Activated CD4-positive, alpha-beta T cell treated with anti-CD3 and anti-CD28 coated beads, Interleukin-10, Interleukin-2, amounts not matched to agents 100 ng/mL and 50 ng/mL, durations not matched to agents 16 hours and 8 hours (primary cell): ENCODE measurements at regions not wholly inside any gene's neighbourhood (a gene's known extent, or its start where the extent isn't known, plus 50 kb on each side); places are given as distances from the start of the nearest gene placed in this dataset.
A peak's percentile ranks its signal among the peaks of the same experiment; 100 is the strongest.
"Not testable (repeated sequence)": the region's sequence is repeated elsewhere in the genome, so short reads cannot be mapped to it uniquely, and the experiment has no call there.

ENCODE experiments used
- DNase-seq: peaks from one replicate; pipeline ENCODE4 v3.0.0-alpha.2; 2020

GRCh38 chr2:75986617-75987016 lies 275.9 kb upstream of the GCFC2 start:
- DNase-seq, result no peak

DNA sequence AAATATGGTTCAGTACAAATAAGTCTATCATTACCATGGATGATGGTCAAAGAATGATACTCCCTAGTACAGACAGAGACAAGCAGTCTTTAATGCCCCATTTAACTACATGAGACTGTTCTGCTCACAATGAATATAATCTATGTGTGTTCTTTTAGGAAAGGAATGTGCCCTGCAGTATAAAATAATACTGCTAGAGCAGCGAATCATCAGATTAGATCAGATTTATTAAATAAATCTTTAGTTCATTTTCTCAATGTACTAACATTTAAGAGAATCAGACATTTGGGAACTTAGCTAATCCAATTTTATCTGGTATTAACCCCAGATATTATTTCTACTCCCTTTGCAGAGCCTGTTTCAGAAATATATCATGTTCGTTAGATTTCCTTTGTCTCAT lies 272.0 kb upstream of the GCFC2 start:
- no peak for DNase-seq

DNA sequence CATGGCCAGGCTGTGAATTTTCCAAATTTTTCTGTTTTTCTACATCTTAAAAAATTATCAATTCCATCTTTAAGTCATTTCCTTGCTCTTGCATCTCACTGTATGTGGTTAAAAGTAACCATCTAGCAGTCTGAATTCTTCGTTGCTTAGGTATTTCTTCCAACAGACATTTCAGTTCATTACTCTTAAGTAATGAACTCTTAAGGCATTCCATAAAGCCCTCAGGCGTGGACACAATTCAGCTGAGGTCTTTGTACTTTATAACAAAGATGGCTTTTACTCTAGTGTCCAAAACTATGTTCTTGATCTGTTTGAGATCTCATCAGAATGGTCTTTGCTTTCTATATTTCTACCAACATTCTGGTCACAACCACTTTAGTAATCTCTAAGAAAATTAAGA lies 253.9 kb upstream of the GCFC2 start:
- DNase-seq, result no peak

GRCh38 chr2:75960472-75961009 lies 249.8 kb upstream of the GCFC2 start:
- DNase-seq, result no peak

- no peak for DNase-seq
Observed at GRCh38 chr2:75959724-75960471, 249.2 kb upstream of the GCFC2 start.

- DNase-seq, result no peak
Observed at GRCh38 chr2:75954761-75955160, 244.0 kb upstream of the GCFC2 start.

DNA sequence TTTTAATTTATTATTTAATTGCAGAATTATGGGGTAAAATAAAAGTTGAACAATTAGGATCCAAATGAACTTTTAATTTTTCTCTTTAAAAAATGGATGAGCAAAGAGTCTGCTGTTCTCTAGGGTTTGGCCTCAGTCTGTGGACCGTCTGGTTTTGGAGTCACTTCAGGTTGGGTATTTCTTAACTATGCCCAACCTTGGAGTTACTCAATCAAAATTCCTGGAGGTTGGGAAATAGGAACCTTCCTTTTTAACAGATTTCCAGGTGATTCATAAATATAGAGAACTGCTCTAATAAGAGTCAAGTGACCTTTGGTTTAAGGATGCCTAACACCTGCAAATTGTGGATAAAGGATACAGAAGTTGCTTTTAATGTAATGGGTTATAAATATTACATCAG lies 241.5 kb upstream of the GCFC2 start:
- DNase-seq, result no peak

DNA sequence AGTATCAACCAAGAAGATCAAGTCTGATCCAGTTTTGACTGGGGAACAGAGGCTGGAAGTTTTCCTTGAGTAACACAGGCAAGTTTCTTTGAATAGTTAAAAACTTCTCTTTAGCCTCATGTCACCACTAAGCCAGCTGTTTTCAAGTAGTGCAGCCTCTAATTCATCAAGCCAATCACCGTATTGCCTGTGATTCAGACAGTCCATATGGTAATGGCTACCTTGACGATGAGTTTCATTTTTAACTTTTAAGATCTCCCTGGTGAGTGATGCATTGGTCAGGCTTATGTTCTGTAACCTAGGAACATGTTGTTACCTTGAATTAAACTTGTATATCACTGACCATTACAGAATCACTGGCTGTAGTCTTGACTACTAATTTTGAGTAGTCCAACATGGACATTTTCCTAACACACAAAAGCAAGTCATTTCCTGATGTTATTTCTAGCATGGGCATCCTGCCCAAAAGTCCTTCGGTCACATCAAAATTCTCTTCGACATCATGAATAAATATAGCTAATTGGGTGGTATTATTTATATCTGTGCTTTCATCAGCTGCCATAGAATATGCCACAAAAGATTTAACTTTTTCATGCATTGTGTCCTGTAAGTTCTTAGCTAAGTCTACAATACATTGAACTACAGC lies 238.8 kb upstream of the GCFC2 start:
- no peak for DNase-seq

DNA sequence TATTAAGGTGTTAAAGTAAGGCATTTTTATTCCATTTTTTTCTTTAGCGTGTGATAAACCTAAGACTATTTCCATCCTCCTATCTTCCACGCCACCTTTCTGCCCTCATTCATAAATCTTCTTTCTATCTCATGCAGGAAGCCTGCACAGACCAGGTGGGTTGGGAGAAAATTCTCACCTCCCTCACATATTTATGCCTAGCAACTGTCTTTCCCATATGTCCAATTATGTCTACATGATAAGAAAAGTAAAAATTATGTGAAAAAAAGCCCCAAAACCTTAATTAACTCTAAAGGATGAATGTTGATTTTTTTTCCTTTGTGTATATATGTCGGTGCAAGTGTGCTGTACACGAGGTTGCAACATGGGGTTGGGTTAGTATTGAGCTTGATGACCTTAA lies 225.6 kb upstream of the GCFC2 start:
- DNase-seq, result no peak

- no peak for DNase-seq
Observed at GRCh38 chr2:75932996-75933395, 222.3 kb upstream of the GCFC2 start.

DNA sequence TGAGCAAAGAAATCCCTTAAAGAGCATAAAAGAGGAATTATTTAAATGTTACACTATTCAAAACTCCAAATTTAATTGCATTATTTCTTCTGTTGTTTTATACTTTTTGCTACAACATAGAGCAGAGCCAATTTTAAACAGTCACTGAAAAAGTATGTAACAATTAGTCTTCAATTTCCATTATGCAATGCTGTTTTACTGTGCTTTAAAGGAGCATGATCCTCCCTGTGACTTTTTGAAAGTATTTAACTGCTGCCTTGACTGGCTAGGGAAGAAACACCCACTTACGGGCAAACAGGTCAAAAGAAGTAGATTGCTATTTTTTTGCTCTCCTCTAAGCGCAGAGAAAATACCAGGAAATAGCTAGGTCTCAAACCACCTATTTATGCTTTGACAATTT lies 217.4 kb upstream of the GCFC2 start:
- no peak for DNase-seq

GRCh38 chr2:75925331-75926024 lies 214.8 kb upstream of the GCFC2 start:
- DNase-seq, result no peak

GRCh38 chr2:75922191-75922590 lies 211.5 kb upstream of the GCFC2 start:
- no peak for DNase-seq

- DNase-seq, result no peak
Observed at GRCh38 chr2:75920859-75921551, 210.3 kb upstream of the GCFC2 start.

DNA sequence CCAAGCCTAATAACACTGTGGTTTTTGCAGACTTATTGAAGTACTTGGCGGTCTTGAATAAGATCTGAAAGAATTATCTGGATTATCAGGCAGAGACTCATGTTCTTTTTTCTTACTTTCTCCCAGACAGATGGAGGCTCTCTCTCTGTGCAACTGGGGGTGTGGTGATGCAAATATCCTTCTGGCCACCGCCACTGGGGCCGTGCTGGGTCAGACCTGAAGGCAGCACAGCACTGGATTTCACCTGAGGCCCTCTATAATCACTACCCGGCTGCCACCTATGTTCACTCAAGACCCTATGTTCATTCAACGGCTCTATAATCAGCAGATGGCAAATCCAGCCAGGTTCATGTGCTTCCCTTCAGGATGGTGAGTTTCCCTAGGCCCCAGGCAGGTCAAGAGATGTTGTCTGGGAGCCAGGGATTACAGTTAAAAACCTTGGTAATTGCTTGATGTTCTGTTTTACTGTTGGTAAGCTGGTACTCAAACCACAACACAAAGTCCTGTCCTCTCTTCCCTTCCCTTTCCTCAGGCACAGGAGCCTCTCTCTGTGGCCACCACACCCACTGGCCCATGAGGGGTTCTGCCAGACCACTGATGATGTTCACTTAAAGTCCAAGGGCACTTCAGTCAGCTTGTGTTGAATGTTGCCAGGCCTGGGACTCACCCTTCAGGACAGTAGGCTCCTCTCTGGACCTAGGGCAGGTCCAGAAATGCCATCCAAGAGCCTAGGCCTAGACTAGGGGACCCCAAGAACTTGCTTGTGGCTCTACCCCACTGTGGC lies 205.3 kb upstream of the GCFC2 start:
- no peak for DNase-seq

GRCh38 chr2:75896779-75897366 lies 186.2 kb upstream of the GCFC2 start:
- DNase-seq, result peak; percentile 20

GRCh38 chr2:75894170-75894569 lies 183.5 kb upstream of the GCFC2 start:
- no peak for DNase-seq

DNA sequence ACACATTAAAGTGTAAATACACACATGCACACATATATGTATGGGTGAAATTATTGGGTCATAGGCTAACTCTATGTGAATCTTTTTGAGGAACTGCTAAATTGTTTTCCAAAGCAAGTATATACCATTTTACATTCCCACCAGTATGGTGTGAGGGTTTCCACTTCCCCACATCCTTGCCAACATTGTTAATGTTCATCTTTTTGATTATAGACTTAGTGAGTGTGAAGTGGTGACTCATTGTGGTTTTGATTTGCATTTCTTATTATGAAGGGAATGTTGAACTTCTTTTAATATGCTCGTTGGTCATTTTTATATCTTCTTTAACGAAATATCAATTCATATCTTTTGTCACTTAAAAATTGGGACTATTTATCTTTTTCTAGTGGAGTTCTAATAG lies 181.8 kb upstream of the GCFC2 start:
- no peak for DNase-seq

DNA sequence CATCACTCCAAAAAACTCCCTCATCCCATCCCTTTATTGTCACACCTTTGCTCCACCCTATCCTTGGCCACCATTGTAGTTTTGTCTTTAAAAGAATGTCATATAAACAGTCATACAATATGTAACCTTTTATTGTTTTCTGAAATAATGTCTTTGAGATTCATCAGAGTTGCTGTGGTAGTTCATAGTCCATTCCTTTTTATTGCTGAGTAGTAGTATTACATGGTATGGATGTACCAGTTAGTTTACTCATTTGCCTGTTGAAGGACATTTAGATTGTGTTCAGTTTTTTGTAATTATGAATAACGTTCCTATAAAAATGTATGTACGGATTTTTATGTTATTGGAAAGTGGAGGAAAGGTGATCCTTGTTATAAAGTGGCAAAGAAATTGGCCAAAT lies 171.8 kb upstream of the GCFC2 start:
- no peak for DNase-seq

GRCh38 chr2:75875606-75876005 lies 164.9 kb upstream of the GCFC2 start:
- DNase-seq, result not testable (repeated sequence)

DNA sequence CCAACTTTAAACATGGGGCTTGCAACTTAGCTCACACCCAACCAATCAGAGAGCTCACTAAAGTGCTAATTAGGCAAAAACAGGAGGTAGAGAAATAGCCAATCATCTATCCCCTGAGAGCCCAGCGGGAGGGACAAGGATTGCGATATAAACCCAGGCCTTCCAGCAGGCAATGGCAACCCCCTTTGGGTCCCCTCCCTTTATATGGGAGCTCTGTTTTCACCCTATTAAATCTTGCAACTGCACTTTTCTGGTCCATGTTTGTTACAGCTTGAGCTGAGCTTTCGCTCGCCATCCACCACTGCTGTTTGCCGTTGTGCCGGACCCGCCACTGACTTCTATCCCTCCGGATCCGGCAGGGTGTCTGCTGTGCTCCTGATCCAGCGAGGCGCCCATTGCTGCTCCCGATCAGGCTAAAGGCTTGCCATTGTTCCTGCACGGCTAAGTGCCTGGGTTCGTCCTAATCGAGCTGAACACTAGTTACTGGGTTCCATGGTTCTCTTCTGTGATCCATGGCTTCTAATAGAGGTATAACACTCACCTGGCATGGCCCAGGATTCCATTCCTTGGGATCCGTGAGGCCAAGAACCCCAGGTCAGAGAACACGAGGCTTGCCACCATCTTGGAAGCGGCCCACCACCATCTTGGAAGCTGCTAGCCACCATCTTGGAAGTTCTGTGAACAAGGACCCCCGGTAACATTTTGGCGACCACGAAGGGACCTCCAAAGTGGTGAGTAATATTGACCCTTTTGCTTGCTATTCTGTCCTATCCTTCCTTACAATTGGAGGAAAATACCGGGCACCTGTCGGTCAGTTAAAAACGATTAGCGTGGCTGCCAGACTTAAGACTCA lies 161.3 kb upstream of the GCFC2 start:
- DNase-seq, result not testable (repeated sequence)
